ENCODE measurements at regions not wholly inside any gene's neighbourhood (a gene's known extent, or its start where the extent isn't known, plus 50 kb on each side); places are given as distances from the start of the nearest gene placed in this dataset.
"Not testable (repeated sequence)": the region's sequence is repeated elsewhere in the genome, so short reads cannot be mapped to it uniquely, and the experiment has no call there.

DNA sequence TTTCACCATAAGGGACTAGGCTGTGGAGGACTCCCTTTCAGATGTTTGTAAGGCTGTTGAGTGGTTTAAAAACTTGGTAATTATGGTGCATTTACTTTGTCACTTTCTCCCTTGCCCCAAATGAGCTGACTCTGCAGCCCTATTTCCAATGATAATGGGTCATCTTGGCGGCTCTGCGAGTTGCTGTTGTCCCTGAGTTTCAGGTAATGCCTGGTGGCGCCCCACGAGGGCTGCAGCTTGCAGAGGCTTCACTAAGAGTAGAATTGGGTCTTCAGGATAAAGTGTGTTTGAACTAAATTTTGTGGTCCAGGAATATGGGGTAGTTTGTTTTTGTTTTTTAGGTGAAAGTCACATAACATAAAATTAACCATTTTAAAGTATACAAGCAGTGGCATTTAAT, 450.1 kb upstream of the CFAP20DC start:
- H3K4me1 ChIP-seq, result no peaks in the 10 kb centered on the region
- 93% methylated on average over 4 of the region's 4 CpGs for WGBS
- DNase-seq (ENCODE audit: low spot score in 2 of 2), result no peak
- no peaks in the 10 kb centered on the region for H3K9me3 ChIP-seq
- no peak overlapping the region for H3K4me3 ChIP-seq
- no peak overlapping the region for H3K27ac ChIP-seq
- H3K27me3 ChIP-seq, result no peaks in the 10 kb centered on the region
- no peaks in the 10 kb centered on the region for H3K36me3 ChIP-seq
- TF ChIP-seq EP300 (IDR thresholded peaks at IDR 0.05) (no peak), POLR2AphosphoS5 (IDR thresholded peaks at IDR 0.05) (no peak), POLR2A (IDR thresholded peaks at IDR 0.05) (no peak)
- TF ChIP-seq, protein P1, sequence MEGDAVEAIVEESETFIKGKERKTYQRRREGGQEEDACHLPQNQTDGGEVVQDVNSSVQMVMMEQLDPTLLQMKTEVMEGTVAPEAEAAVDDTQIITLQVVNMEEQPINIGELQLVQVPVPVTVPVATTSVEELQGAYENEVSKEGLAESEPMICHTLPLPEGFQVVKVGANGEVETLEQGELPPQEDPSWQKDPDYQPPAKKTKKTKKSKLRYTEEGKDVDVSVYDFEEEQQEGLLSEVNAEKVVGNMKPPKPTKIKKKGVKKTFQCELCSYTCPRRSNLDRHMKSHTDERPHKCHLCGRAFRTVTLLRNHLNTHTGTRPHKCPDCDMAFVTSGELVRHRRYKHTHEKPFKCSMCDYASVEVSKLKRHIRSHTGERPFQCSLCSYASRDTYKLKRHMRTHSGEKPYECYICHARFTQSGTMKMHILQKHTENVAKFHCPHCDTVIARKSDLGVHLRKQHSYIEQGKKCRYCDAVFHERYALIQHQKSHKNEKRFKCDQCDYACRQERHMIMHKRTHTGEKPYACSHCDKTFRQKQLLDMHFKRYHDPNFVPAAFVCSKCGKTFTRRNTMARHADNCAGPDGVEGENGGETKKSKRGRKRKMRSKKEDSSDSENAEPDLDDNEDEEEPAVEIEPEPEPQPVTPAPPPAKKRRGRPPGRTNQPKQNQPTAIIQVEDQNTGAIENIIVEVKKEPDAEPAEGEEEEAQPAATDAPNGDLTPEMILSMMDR (IDR thresholded peaks at IDR 0.05), result no peak

DNA sequence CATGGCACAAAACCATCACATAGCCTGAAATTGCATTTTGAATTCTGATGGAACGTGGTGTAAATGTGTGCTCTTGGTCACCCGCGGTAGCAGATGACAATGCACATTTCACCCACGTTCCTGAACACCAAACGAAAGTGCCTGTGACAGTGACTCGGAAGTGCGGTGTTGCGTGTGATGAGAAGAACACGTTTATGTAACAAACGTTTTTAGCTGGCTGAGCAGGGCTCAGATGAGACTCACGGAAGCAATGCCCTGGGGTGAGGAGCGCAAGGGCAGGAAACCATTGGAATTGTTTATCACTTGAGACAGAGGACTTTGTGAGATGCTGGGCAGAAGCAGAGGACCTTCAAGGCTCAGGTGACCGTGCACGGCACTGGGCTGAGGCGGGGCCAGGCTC, 449.2 kb upstream of the CFAP20DC start:
- H3K27ac ChIP-seq, result no peak overlapping the region
- no peaks in the 10 kb centered on the region for H3K36me3 ChIP-seq
- DNase-seq (ENCODE audit: low spot score in 2 of 2), result no peak
- no peaks in the 10 kb centered on the region for H3K4me1 ChIP-seq
- no peaks in the 10 kb centered on the region for H3K9me3 ChIP-seq
- H3K27me3 ChIP-seq, result no peaks in the 10 kb centered on the region
- WGBS, result 91% methylated on average over 15 of the region's 15 CpGs
- TF ChIP-seq POLR2A (IDR thresholded peaks at IDR 0.05) (no peak), POLR2AphosphoS5 (IDR thresholded peaks at IDR 0.05) (no peak), EP300 (IDR thresholded peaks at IDR 0.05) (no peak)
- TF ChIP-seq, protein P1 (IDR thresholded peaks at IDR 0.05), result no peak
- H3K4me3 ChIP-seq, result no peak overlapping the region

DNA sequence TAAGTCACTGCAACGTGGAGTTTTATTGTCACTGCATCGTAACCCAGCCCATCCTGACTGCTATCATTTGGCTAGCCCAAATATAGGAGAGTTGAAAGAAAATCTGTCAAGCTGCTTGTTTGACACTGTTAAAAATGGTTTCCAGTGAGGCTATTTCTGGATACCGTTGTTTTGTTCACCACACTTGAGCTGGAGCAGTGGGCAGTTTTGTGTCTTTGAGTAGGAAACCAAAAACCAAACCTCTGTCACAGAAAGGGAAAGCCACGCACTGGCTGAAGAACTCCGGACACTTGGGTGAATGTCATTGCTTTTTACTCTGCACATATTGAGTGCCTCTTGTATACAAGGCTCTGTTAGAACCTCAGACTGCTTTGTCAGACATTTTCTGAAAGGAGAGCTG, 446.4 kb upstream of the CFAP20DC start:
- H3K36me3 ChIP-seq, result no peaks in the 10 kb centered on the region
- 90% methylated on average over 5 of the region's 5 CpGs for WGBS
- no peaks in the 10 kb centered on the region for H3K9me3 ChIP-seq
- no peak for TF ChIP-seq POLR2AphosphoS5 (IDR thresholded peaks at IDR 0.05)
- TF ChIP-seq POLR2A (IDR thresholded peaks at IDR 0.05), result no peak
- TF ChIP-seq, protein P1 (IDR thresholded peaks at IDR 0.05), result no peak
- TF ChIP-seq EP300 (IDR thresholded peaks at IDR 0.05), result no peak
- no peak overlapping the region for H3K27ac ChIP-seq
- no peak for DNase-seq (ENCODE audit: low spot score in 2 of 2)
- H3K4me3 ChIP-seq, result no peak overlapping the region
- H3K27me3 ChIP-seq, result no peaks in the 10 kb centered on the region
- H3K4me1 ChIP-seq, result no peaks in the 10 kb centered on the region

DNA sequence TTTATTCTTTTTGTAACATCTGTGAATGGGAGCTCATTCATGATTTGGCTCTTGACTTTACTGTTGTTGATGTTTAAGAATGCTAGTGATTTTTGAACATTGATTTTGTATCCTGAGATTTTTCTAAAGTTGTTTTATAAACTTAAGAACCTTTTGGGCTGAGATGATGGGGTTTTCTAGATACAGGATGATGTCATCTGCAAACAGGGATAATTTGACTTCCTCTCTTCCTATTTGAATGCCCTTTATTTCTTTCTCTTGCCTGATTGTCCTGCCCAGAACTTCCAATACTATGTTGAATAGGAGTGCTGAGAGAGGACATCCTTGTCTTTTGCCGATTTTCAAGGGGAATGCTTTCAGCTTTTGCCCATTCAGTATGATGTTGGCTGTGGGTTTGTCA, 445.1 kb upstream of the CFAP20DC start:
- H3K27ac ChIP-seq; H3K4me3 ChIP-seq; H3K36me3 ChIP-seq; H3K27me3 ChIP-seq; DNase-seq (ENCODE audit: low spot score in 2 of 2); H3K9me3 ChIP-seq; H3K4me1 ChIP-seq: not testable (repeated sequence)
- WGBS, result 96% methylated on average over 1 of the region's 1 CpG

DNA sequence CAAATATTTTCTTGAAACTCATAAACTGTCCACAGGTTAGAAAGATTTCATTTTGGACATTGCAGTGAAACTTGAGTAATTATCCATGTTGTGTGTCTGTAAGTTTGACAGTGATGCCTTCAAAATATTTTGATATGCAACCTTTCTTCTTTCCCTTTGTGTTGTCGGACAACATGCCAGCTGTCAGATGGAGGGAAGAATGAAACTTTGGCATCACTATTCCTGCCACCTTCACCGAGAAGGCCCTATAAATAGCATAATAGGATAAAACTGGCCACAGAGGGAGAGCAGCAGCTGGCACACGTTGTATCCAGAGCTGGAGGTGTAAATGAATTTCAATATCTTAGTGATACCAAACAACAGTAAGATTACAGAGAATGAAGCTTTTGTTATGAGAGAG, 436.7 kb upstream of the CFAP20DC start:
- 58% methylated on average over 3 of the region's 3 CpGs for WGBS
- H3K4me3 ChIP-seq, result no peak overlapping the region

DNA sequence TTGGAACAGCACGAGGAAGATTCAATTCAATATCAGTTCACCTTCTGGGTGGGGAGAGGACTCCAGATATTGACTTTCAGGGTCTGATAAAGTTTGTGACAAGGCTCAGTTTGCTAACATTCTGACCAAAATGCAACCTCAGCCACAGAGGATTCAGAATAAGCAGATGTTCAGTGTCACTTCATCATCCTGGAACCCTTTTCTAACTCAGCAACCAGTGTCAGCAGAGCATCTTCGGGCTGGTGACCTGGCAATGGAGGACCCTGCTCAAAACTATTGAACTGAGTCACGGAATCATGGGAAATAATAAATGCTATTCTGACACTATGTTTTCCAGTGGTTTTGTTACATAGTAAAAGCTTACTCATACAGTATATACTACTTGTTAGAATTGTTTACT, 433.4 kb upstream of the CFAP20DC start:
- H3K27ac ChIP-seq, result no peak overlapping the region
- H3K9me3 ChIP-seq, result no peaks in the 10 kb centered on the region
- no peak for DNase-seq (ENCODE audit: low spot score in 2 of 2)
- no peak overlapping the region for H3K4me3 ChIP-seq
- no peaks in the 10 kb centered on the region for H3K27me3 ChIP-seq
- TF ChIP-seq, protein P1 (IDR thresholded peaks at IDR 0.05), result no peak
- no peaks in the 10 kb centered on the region for H3K36me3 ChIP-seq
- 89% methylated on average over 3 of the region's 3 CpGs for WGBS
- H3K4me1 ChIP-seq, result peaks cover 4% of the 10 kb centered on the region

More for the DNA sequence above, 436.7 kb upstream of the CFAP20DC start:
- no peaks in the 10 kb centered on the region for H3K9me3 ChIP-seq
- no peaks in the 10 kb centered on the region for H3K36me3 ChIP-seq
- TF ChIP-seq EP300 (IDR thresholded peaks at IDR 0.05) (no peak), POLR2AphosphoS5 (IDR thresholded peaks at IDR 0.05) (no peak), POLR2A (IDR thresholded peaks at IDR 0.05) (no peak)
- TF ChIP-seq, protein P1 (IDR thresholded peaks at IDR 0.05), result no peak
- no peaks in the 10 kb centered on the region for H3K4me1 ChIP-seq
- no peaks in the 10 kb centered on the region for H3K27me3 ChIP-seq
- no peak for DNase-seq (ENCODE audit: low spot score in 2 of 2)
- no peak overlapping the region for H3K27ac ChIP-seq
